ENCODE measurements at regions not wholly inside any gene's neighbourhood (a gene's known extent, or its start where the extent isn't known, plus 50 kb on each side); places are given as distances from the start of the nearest gene placed in this dataset.

DNA sequence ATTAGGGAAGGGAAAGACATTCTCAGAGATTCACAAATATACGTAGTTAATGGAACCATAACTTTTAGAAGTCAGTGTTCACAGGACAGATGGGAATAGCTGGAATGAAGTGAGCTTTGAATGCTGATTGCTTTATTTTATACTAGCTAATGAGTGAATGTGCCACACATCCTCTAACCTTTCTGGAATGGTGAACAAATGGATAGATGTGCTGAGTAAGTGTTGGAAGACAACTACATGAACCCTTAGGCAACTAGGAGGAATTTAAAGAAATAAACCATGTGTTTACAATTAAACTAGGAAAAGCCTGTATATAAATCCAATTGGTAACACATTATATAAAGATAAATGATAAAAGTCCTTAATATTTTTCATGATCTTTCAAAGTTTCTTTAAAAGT lies 91.6 kb upstream of the LIMCH1 start:
- H3K4me1 Mint-ChIP-seq: no peaks in the 10 kb centered on the region
- no peaks in the 10 kb centered on the region for H3K79me2 ChIP-seq (ENCODE audit: control insufficient read depth, insufficient read depth, low read length)
- peaks cover 0 to 3% (median 0%) of the 10 kb centered on the region in 3 donors for H3K9me3 ChIP-seq (ENCODE audit: control extremely low read depth in 1 of 3, control insufficient read depth in 2 of 3, insufficient read depth in 1 of 3, low read length in 2 of 3)
- no peaks in the 10 kb centered on the region for H3K27me3 Mint-ChIP-seq
- no peak for DNase-seq
- no peaks in the 10 kb centered on the region for H4K20me1 ChIP-seq (ENCODE audit: control insufficient read depth, insufficient read depth, low read length, poor library complexity, severe bottlenecking)
- H3K9ac ChIP-seq (ENCODE audit: low read length): no peak overlapping the region
- TF ChIP-seq EZH2 (IDR thresholded peaks at IDR 0.05; ENCODE audit: borderline replicate concordance, insufficient read depth, low read depth, low read length, poor library complexity, severe bottlenecking): no peak
- TF ChIP-seq, protein P1, sequence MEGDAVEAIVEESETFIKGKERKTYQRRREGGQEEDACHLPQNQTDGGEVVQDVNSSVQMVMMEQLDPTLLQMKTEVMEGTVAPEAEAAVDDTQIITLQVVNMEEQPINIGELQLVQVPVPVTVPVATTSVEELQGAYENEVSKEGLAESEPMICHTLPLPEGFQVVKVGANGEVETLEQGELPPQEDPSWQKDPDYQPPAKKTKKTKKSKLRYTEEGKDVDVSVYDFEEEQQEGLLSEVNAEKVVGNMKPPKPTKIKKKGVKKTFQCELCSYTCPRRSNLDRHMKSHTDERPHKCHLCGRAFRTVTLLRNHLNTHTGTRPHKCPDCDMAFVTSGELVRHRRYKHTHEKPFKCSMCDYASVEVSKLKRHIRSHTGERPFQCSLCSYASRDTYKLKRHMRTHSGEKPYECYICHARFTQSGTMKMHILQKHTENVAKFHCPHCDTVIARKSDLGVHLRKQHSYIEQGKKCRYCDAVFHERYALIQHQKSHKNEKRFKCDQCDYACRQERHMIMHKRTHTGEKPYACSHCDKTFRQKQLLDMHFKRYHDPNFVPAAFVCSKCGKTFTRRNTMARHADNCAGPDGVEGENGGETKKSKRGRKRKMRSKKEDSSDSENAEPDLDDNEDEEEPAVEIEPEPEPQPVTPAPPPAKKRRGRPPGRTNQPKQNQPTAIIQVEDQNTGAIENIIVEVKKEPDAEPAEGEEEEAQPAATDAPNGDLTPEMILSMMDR (IDR thresholded peaks at IDR 0.05): no peak
- no peak overlapping the region for H3K4me3 ChIP-seq (ENCODE audit: control extremely low read depth in 1 of 5, extremely low read depth in 1 of 5, insufficient read depth in 1 of 5, low read depth in 2 of 5, low read length in 4 of 5)
- H2AFZ ChIP-seq (ENCODE audit: insufficient read depth, low read depth, low read length, poor library complexity, severe bottlenecking): no peak overlapping the region
- H3K27me3 ChIP-seq (replicated peaks in 1 of 4; ENCODE audit: control extremely low read depth in 1 of 4, control insufficient read depth in 3 of 4, insufficient read depth in 4 of 4, low read length in 3 of 4): no peaks in the 10 kb centered on the region
- no peak overlapping the region for H3K27ac Mint-ChIP-seq
- no peaks in the 10 kb centered on the region for H3K9me3 Mint-ChIP-seq (ENCODE audit: insufficient read depth)
- CTCF ChIA-PET: no interaction called here
- no peaks in the 10 kb centered on the region for H3K4me1 ChIP-seq (ENCODE audit: control insufficient read depth in 2 of 2, insufficient read depth in 2 of 2, low read length in 2 of 2)
- no peak overlapping the region for H3K4me3 Mint-ChIP-seq
- no peak overlapping the region for H3K27ac ChIP-seq (ENCODE audit: low read length in 2 of 2)
- H3K36me3 ChIP-seq (replicated peaks in 1 of 2; ENCODE audit: control extremely low read depth in 1 of 2, control insufficient read depth in 1 of 2, extremely low read depth in 1 of 2, insufficient read depth in 2 of 2, low read length in 1 of 2): no peaks in the 10 kb centered on the region
- POLR2A ChIA-PET: no interaction called here
- H3K4me2 ChIP-seq (replicated peaks; ENCODE audit: low read depth, low read length, poor library complexity, severe bottlenecking): no peak overlapping the region
- WGBS (ENCODE audit: insufficient coverage): no CpG with 5 or more reads among the region's 1 CpG
- ATAC-seq (ENCODE audit: low read depth): no peak
- intact Hi-C loops (cut with micrococcal nuclease): no loop called here

DNA sequence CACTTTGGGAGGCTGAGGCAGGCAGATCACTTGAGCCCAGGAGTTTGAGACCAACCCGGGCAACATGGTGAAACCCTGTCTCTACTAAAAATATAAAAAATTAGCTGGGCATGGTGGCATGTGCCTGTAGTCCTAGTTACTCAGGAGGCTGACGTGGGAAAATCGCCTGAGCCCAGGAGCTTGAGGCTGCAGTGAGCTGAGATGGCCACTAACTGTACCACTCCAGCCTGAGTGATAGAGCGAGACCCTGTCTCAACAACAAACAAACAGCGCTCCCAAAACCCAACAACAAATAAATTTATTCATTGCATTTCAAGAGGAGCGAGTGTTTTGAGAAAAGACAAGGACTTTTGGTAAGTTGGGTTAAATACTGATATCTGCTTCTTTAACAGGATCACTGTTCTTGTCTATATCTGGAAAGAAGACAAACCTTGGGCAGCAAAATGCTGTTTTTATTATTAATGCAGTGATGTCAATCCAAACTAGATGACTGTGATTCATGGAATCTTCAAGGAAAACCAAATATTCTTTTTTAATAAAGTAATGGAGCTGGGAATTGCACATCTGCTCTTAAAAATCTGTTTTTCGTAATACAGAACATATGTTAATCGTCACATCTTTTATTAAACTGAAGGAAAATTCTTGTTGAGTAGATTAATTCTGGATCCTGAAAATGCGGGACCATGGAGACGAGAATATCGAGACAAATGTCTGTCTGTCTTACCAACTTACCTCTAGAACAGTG lies 90.8 kb upstream of the LIMCH1 start:
- ATAC-seq (ENCODE audit: low read depth) (no peak), DNase-seq (no peak)
- no peak overlapping the region for H2AFZ ChIP-seq (ENCODE audit: insufficient read depth, low read depth, low read length, poor library complexity, severe bottlenecking)
- Mint-ChIP-seq H3K4me3 (no peak overlapping the region), H3K4me1 (no peaks in the 10 kb centered on the region), H3K27me3 (no peaks in the 10 kb centered on the region), H3K9me3 (ENCODE audit: insufficient read depth) (no peaks in the 10 kb centered on the region), H3K27ac (no peak overlapping the region)
- TF ChIP-seq, protein P1 (IDR thresholded peaks at IDR 0.05): no peak
- TF ChIP-seq EZH2 (IDR thresholded peaks at IDR 0.05; ENCODE audit: borderline replicate concordance, insufficient read depth, low read depth, low read length, poor library complexity, severe bottlenecking): no peak
- intact Hi-C loops (cut with micrococcal nuclease): no loop called here
- no peaks in the 10 kb centered on the region for H3K79me2 ChIP-seq (ENCODE audit: control insufficient read depth, insufficient read depth, low read length)
- no peaks in the 10 kb centered on the region for H4K20me1 ChIP-seq (ENCODE audit: control insufficient read depth, insufficient read depth, low read length, poor library complexity, severe bottlenecking)
- no peaks in the 10 kb centered on the region for H3K27me3 ChIP-seq (replicated peaks in 1 of 4; ENCODE audit: control extremely low read depth in 1 of 4, control insufficient read depth in 3 of 4, insufficient read depth in 4 of 4, low read length in 3 of 4)
- H3K9me3 ChIP-seq (ENCODE audit: control extremely low read depth in 1 of 3, control insufficient read depth in 2 of 3, insufficient read depth in 1 of 3, low read length in 2 of 3): peaks cover 0 to 3% (median 0%) of the 10 kb centered on the region in 3 donors
- ChIA-PET POLR2A (no interaction called here), CTCF (no interaction called here)
- WGBS (ENCODE audit: insufficient coverage): 94% methylated on average over 2 of the region's 11 CpGs
- no peak overlapping the region for H3K27ac ChIP-seq (ENCODE audit: low read length in 2 of 2)
- H3K36me3 ChIP-seq (replicated peaks in 1 of 2; ENCODE audit: control extremely low read depth in 1 of 2, control insufficient read depth in 1 of 2, extremely low read depth in 1 of 2, insufficient read depth in 2 of 2, low read length in 1 of 2): no peaks in the 10 kb centered on the region
- no peak overlapping the region for H3K9ac ChIP-seq (ENCODE audit: low read length)
- H3K4me2 ChIP-seq (replicated peaks; ENCODE audit: low read depth, low read length, poor library complexity, severe bottlenecking): no peak overlapping the region
- H3K4me3 ChIP-seq (ENCODE audit: control extremely low read depth in 1 of 5, extremely low read depth in 1 of 5, insufficient read depth in 1 of 5, low read depth in 2 of 5, low read length in 4 of 5): no peak overlapping the region
- no peaks in the 10 kb centered on the region for H3K4me1 ChIP-seq (ENCODE audit: control insufficient read depth in 2 of 2, insufficient read depth in 2 of 2, low read length in 2 of 2)

Measured in B cell (primary cell).